GM12872 (cell line): ENCODE measurements at regions not wholly inside any gene's neighbourhood (a gene's known extent, or its start where the extent isn't known, plus 50 kb on each side); places are given as distances from the start of the nearest gene placed in this dataset.

Experiments used
- TF ChIP-seq, protein P1 (sequence below): IDR thresholded peaks from 3 replicates; pipeline ENCODE4 v1.5.1; 2011; ENCODE audit warnings: low read depth, mild to moderate bottlenecking, low read length, moderate library complexity; ENCODE audit not compliant: insufficient read depth

DNA sequence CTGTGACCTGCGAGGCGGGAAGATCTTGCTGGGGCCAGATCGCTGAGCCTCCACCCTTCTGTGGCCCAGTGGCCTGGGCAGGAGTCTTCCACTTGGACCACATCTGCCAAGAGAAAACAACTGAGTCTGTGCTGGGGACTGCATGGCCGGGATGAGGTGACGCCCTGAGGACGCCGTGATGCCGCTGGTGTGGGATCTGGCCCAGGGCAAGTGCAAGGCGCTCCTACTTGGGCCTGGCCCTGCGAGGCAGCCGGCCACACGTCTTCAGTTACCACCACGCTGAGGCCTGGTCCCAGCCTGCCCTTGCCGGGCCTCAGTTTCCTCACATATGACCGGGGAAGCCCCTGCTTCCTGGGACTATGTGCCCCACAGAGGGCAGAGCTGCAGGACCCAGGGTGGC, 133.4 kb downstream of the SLC25A46 start:
- TF ChIP-seq, protein P1, sequence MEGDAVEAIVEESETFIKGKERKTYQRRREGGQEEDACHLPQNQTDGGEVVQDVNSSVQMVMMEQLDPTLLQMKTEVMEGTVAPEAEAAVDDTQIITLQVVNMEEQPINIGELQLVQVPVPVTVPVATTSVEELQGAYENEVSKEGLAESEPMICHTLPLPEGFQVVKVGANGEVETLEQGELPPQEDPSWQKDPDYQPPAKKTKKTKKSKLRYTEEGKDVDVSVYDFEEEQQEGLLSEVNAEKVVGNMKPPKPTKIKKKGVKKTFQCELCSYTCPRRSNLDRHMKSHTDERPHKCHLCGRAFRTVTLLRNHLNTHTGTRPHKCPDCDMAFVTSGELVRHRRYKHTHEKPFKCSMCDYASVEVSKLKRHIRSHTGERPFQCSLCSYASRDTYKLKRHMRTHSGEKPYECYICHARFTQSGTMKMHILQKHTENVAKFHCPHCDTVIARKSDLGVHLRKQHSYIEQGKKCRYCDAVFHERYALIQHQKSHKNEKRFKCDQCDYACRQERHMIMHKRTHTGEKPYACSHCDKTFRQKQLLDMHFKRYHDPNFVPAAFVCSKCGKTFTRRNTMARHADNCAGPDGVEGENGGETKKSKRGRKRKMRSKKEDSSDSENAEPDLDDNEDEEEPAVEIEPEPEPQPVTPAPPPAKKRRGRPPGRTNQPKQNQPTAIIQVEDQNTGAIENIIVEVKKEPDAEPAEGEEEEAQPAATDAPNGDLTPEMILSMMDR, result no peak

DNA sequence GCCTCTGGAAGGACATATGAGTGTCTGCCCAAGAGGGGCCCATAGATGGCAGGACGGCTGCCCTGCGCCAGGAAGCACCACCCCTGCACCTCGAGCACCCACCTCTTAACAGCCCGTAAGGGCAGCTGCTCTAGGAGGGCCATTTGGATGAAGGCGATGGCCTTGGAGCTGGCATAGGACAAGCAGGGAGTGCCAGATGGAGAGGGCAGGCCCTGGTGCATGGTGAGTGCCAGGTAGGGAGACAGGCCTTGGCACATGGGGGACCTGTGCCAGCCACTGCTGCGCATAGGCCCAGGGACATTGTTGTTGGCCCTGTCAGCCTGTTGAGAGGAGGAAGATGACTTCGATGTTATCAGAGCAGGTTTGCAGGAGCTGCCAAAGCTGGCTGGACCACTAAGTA, 134.2 kb downstream of the SLC25A46 start:
- TF ChIP-seq, protein P1, result no peak

DNA sequence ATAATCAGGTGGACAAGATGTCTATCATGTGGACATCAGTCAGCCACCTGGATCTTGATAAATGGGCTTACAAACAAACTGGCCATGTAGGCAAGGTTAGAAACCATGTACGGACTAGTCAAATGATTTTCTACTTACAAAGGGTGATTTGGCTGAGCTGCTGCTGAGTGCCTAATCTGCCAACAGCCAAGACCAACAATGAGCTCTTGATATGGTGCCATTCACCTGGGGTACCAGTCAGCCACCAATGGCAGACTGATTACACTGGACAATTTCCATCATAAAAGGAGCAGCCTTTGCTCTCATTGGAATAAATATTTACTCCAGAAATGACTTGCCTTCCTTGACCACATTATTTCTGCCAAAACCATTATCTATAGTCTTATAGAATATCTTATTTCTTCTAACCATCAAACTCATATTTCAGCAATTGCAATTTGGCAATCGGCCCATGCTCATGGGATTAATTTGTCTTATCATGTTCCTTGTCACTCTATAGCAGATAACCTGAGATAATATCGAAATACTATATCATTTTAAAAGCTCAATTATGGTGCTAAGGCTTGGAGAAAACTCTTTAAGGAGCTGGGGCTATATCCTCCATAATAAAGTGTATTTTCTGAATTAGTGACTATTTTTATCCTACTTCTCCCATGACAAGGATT, 135.1 kb downstream of the SLC25A46 start:
- TF ChIP-seq, protein P1, result no peak

DNA sequence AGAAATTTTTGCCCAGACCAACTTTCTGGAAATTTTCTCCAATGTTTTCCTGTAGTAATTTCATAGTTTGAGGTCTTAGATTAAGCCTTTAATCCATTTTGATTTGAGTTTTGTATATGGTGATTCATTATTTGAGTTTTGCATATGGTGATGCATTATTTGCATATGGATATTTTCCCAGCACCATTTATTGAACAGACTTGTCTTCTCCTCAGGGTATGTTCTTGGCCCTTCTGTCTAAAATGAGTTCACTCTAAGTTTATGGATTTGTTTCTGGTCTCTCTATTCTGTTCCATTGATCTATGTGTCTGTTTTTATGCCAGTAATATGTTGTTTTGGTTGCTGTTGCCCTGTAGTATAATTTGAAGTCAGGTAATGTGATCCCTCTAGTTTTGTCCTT, 139.3 kb downstream of the SLC25A46 start:
- TF ChIP-seq, protein P1, result no peak

DNA sequence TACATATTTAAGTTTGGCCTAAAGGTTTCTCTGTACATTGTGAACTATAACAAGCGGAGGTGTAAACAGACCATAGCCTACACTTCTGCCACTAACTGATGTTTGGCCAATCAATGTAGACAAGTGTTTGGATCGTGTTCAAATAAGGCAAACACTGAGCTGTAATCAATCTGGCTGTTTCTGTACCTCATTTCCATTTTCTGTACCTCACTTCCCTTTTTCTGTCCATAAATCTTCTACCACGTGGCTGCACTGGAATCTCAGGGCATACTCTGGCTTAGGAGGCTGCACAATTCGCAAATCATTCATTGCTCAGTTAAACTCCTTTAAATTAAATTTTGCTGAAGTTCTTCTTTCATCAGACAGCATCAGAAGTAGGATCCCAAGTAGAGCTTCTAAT, 140.9 kb downstream of the SLC25A46 start:
- TF ChIP-seq, protein P1, result no peak

DNA sequence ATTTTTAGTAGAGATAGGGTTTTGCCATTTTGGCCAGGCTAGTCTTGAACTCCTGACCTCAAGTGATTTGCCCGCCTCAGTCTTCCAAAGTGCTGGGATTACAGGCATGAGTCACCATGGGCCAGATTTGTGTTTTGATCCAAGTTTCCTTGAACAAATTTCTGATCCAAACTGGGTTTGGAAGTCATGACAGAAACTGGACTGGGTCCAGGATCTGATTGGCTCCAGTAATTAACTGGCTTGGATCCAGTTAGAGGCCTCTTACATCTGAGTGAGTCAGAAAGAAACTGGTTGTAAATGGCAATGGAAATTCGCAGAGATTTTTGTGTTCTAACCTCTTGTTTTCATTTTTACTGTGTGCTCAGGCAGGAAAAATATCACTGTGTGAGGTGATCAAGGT, 141.6 kb downstream of the SLC25A46 start:
- TF ChIP-seq, protein P1, result no peak

DNA sequence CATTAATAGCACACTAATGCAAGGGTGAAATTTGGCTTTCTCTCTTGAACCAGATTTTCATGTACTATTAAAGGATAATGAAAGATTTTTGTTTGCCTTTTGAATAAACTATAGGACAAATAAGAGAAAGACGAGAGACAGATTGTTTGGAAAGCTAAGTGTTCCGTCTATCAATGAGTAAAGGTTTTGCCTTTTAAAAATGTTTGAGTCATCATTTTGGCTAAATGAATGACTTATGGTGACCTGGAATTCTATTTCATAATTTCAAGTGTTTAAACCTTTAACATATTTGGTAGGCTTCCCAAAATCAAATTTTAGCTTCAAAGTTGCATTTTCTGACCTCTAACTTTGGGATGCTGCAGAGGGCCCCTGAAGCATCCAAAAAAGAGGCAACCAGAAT, 145.2 kb downstream of the SLC25A46 start:
- TF ChIP-seq, protein P1, result no peak
